ENCODE measurements at regions not wholly inside any gene's neighbourhood (a gene's known extent, or its start where the extent isn't known, plus 50 kb on each side); places are given as distances from the start of the nearest gene placed in this dataset.
"Not testable (repeated sequence)": the region's sequence is repeated elsewhere in the genome, so short reads cannot be mapped to it uniquely, and the experiment has no call there.

- TF ChIP-seq CTCF (conservative IDR thresholded peaks at IDR 0.05; ENCODE audit: low read depth, low read length) = no peak
- no peak for DNase-seq (ENCODE audit: low read depth)
- no peak overlapping the region for H3K4me3 ChIP-seq (ENCODE audit: low read length)
Measured at GRCh38 chr4:64121803-64122202, 287.4 kb downstream of the TECRL start.

- no peak for DNase-seq (ENCODE audit: low read depth)
- TF ChIP-seq CTCF (conservative IDR thresholded peaks at IDR 0.05; ENCODE audit: low read depth, low read length) = no peak
- no peak overlapping the region for H3K4me3 ChIP-seq (ENCODE audit: low read length)
Measured at GRCh38 chr4:64105903-64106302, 303.3 kb downstream of the TECRL start.

GRCh38 chr4:64095398-64095797 is 313.9 kb downstream of the TECRL start:
- no peak for DNase-seq (ENCODE audit: low read depth)
- H3K4me3 ChIP-seq (ENCODE audit: low read length) = no peak overlapping the region
- TF ChIP-seq CTCF (conservative IDR thresholded peaks at IDR 0.05; ENCODE audit: low read depth, low read length) = no peak

GRCh38 chr4:64079316-64079715 is 329.9 kb downstream of the TECRL start:
- no peak for DNase-seq (ENCODE audit: low read depth)
- TF ChIP-seq CTCF (conservative IDR thresholded peaks at IDR 0.05; ENCODE audit: low read depth, low read length) = no peak
- H3K4me3 ChIP-seq (ENCODE audit: low read length) = no peak overlapping the region

- no peak overlapping the region for H3K4me3 ChIP-seq (ENCODE audit: low read length)
- no peak for DNase-seq (ENCODE audit: low read depth)
- TF ChIP-seq CTCF (conservative IDR thresholded peaks at IDR 0.05; ENCODE audit: low read depth, low read length) = no peak
Measured at GRCh38 chr4:64068096-64068495, 341.2 kb downstream of the TECRL start.

- TF ChIP-seq CTCF (conservative IDR thresholded peaks at IDR 0.05; ENCODE audit: low read depth, low read length) = no peak
- no peak for DNase-seq (ENCODE audit: low read depth)
Measured at GRCh38 chr4:64062991-64063390, 346.3 kb downstream of the TECRL start.

GRCh38 chr4:64037033-64037432 is 372.2 kb downstream of the TECRL start:
- not testable (repeated sequence) for DNase-seq (ENCODE audit: low read depth); H3K4me3 ChIP-seq (ENCODE audit: low read length)

More at GRCh38 chr4:64062991-64063390, 346.3 kb downstream of the TECRL start:
- no peak overlapping the region for H3K4me3 ChIP-seq (ENCODE audit: low read length)

GRCh38 chr4:64022560-64022959 is 386.7 kb downstream of the TECRL start:
- DNase-seq (ENCODE audit: low read depth) = no peak
- H3K4me3 ChIP-seq (ENCODE audit: low read length) = no peak overlapping the region
- TF ChIP-seq CTCF (conservative IDR thresholded peaks at IDR 0.05; ENCODE audit: low read depth, low read length) = no peak

Data from retinal pigment epithelial cell (primary cell).